ENCODE measurements at regions not wholly inside any gene's neighbourhood (a gene's known extent, or its start where the extent isn't known, plus 50 kb on each side); places are given as distances from the start of the nearest gene placed in this dataset.

GRCh38 chr7:79953130-79953529, 181.5 kb upstream of the GNAI1 start:
- no peaks in the 10 kb centered on the region for H3K4me1 ChIP-seq
- no peak overlapping the region for H3K27ac ChIP-seq
- H3K27me3 ChIP-seq, result no peaks in the 10 kb centered on the region
- H3K9me3 ChIP-seq, result no peaks in the 10 kb centered on the region
- DNase-seq, result no peak
- no peaks in the 10 kb centered on the region for H3K36me3 ChIP-seq
- ATAC-seq, result no peak
- intact Hi-C loops (cut with DNase I), result no loop called here
- H3K4me3 ChIP-seq, result no peak overlapping the region
- no peak for TF ChIP-seq CTCF (IDR thresholded peaks at IDR 0.05)
- TF ChIP-seq POLR2A (IDR thresholded peaks at IDR 0.05), result no peak
- WGBS (ENCODE audit: insufficient coverage, low coverage, low lambda C conversion rate, missing lambda C conversion rate), result 37% methylated on average over 4 of the region's 4 CpGs

- Histone ChIP-seq H3K36me3 (no peaks in the 10 kb centered on the region), H3K27me3 (no peaks in the 10 kb centered on the region), H3K9me3 (no peaks in the 10 kb centered on the region), H3K4me3 (no peak overlapping the region), H3K27ac (no peak overlapping the region), H3K4me1 (no peaks in the 10 kb centered on the region)
- intact Hi-C loops (cut with DNase I), result no loop called here
- DNase-seq (no peak), ATAC-seq (no peak)
- 69% methylated on average over 1 of the region's 1 CpG for whole genome bisulfite sequencing (ENCODE audit: insufficient coverage, low coverage, low lambda C conversion rate, missing lambda C conversion rate)
- TF ChIP-seq CTCF (IDR thresholded peaks at IDR 0.05), result no peak
These were observed 182.2 kb upstream of the GNAI1 start for GRCh38 chr7:79952399-79952798.

- Histone ChIP-seq H3K27me3 (no peaks in the 10 kb centered on the region), H3K27ac (no peak overlapping the region), H3K4me3 (no peak overlapping the region), H3K36me3 (no peaks in the 10 kb centered on the region), H3K9me3 (no peaks in the 10 kb centered on the region), H3K4me1 (no peaks in the 10 kb centered on the region)
- no peak for ATAC-seq
- no peak for TF ChIP-seq CTCF (IDR thresholded peaks at IDR 0.05)
- no peak for TF ChIP-seq POLR2A (IDR thresholded peaks at IDR 0.05)
- DNase-seq, result no peak
- intact Hi-C loops (cut with DNase I), result no loop called here
- 58% methylated on average over 2 of the region's 2 CpGs for WGBS (ENCODE audit: insufficient coverage, low coverage, low lambda C conversion rate, missing lambda C conversion rate)
These were observed 183.2 kb upstream of the GNAI1 start for GRCh38 chr7:79951415-79951814.

GRCh38 chr7:79949778-79950177, 184.9 kb upstream of the GNAI1 start:
- no peak overlapping the region for H3K4me3 ChIP-seq
- no peaks in the 10 kb centered on the region for H3K36me3 ChIP-seq
- H3K9me3 ChIP-seq, result no peaks in the 10 kb centered on the region
- TF ChIP-seq CTCF (IDR thresholded peaks at IDR 0.05), result no peak
- TF ChIP-seq POLR2A (IDR thresholded peaks at IDR 0.05), result no peak
- WGBS (ENCODE audit: insufficient coverage, low coverage, low lambda C conversion rate, missing lambda C conversion rate), result 39% methylated on average over 3 of the region's 3 CpGs
- no peaks in the 10 kb centered on the region for H3K27me3 ChIP-seq
- no peak overlapping the region for H3K27ac ChIP-seq
- ATAC-seq, result no peak
- no peaks in the 10 kb centered on the region for H3K4me1 ChIP-seq
- intact Hi-C loops (cut with DNase I), result no loop called here
- no peak for DNase-seq

- intact Hi-C loops (cut with DNase I), result no loop called here
- H3K27me3 ChIP-seq, result no peaks in the 10 kb centered on the region
- no peak for TF ChIP-seq CTCF (IDR thresholded peaks at IDR 0.05)
- no peak overlapping the region for H3K27ac ChIP-seq
- H3K36me3 ChIP-seq, result no peaks in the 10 kb centered on the region
- H3K4me1 ChIP-seq, result no peaks in the 10 kb centered on the region
- ATAC-seq (no peak), DNase-seq (no peak)
- no peak overlapping the region for H3K4me3 ChIP-seq
- H3K9me3 ChIP-seq, result no peaks in the 10 kb centered on the region
- 39% methylated on average over 3 of the region's 3 CpGs for WGBS (ENCODE audit: insufficient coverage, low coverage, low lambda C conversion rate, missing lambda C conversion rate)
These were observed 198.2 kb upstream of the GNAI1 start for GRCh38 chr7:79936281-79936983.

Measured in right lobe of liver (tissue), 6 donors.